ENCODE measurements at regions not wholly inside any gene's neighbourhood (a gene's known extent, or its start where the extent isn't known, plus 50 kb on each side); places are given as distances from the start of the nearest gene placed in this dataset.

DNA sequence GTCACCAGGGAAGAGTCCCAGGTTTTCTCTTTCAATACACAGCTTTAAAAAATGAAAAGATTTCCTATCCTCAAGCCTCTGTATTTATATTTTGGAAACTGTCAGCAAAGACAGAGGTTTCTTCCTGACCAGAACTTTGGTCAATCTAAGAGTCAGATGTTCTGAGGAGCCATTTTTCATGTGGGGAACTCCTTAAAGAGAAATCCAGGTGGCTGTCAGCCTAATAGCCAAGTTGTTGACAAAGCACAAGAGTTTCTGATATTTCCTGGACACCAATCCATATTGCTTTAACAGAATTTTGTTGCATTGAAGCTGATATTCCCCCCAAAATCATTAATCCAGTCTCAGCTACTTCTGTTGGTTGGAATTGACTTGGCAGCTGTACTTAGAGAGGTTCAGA, 318.6 kb upstream of the NFIA start:
- DNase-seq (ENCODE audit: low spot score in 2 of 2) = no peak
- H3K4me1 ChIP-seq = no peaks in the 10 kb centered on the region
- no peak overlapping the region for H3K27ac ChIP-seq
- H3K4me3 ChIP-seq = no peak overlapping the region
- no peaks in the 10 kb centered on the region for H3K36me3 ChIP-seq
- intact Hi-C loops (cut with DNase I; ENCODE audit: low total_unique reads) = no loop called here
- TF ChIP-seq POLR2A (IDR thresholded peaks at IDR 0.05) (no peak), POLR2AphosphoS5 (IDR thresholded peaks at IDR 0.05) (no peak)
- TF ChIP-seq, protein P1, sequence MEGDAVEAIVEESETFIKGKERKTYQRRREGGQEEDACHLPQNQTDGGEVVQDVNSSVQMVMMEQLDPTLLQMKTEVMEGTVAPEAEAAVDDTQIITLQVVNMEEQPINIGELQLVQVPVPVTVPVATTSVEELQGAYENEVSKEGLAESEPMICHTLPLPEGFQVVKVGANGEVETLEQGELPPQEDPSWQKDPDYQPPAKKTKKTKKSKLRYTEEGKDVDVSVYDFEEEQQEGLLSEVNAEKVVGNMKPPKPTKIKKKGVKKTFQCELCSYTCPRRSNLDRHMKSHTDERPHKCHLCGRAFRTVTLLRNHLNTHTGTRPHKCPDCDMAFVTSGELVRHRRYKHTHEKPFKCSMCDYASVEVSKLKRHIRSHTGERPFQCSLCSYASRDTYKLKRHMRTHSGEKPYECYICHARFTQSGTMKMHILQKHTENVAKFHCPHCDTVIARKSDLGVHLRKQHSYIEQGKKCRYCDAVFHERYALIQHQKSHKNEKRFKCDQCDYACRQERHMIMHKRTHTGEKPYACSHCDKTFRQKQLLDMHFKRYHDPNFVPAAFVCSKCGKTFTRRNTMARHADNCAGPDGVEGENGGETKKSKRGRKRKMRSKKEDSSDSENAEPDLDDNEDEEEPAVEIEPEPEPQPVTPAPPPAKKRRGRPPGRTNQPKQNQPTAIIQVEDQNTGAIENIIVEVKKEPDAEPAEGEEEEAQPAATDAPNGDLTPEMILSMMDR (IDR thresholded peaks at IDR 0.05) = no peak
- H3K9me3 ChIP-seq = no peaks in the 10 kb centered on the region
- no peaks in the 10 kb centered on the region for H3K27me3 ChIP-seq

DNA sequence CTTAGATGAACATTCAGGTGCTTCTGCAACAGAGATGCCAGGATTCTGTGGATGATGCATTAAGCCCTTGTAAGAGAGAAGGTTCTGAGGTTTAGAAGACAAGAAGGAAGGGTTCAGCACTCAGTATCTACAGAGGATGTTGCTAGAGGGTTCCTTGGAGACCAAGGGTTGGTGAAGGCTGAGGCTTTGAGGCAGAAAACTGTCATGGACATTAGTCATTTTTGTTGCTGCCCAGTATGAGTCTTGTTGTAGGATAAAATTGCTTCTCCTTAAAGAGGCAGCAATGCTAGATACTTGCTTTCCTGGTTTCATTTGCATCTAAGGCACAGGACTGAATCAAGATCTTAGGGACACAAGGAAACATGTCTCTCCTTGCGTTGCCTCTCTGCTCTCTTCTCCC, 319.4 kb upstream of the NFIA start:
- Histone ChIP-seq H3K4me1 (no peaks in the 10 kb centered on the region), H3K9me3 (no peaks in the 10 kb centered on the region), H3K36me3 (no peaks in the 10 kb centered on the region), H3K4me3 (no peak overlapping the region), H3K27me3 (no peaks in the 10 kb centered on the region), H3K27ac (no peak overlapping the region)
- no peak for DNase-seq (ENCODE audit: low spot score in 2 of 2)
- intact Hi-C loops (cut with DNase I; ENCODE audit: low total_unique reads) = no loop called here
- TF ChIP-seq POLR2AphosphoS5 (IDR thresholded peaks at IDR 0.05) = no peak
- no peak for TF ChIP-seq POLR2A (IDR thresholded peaks at IDR 0.05)
- TF ChIP-seq, protein P1 (IDR thresholded peaks at IDR 0.05) = no peak

DNA sequence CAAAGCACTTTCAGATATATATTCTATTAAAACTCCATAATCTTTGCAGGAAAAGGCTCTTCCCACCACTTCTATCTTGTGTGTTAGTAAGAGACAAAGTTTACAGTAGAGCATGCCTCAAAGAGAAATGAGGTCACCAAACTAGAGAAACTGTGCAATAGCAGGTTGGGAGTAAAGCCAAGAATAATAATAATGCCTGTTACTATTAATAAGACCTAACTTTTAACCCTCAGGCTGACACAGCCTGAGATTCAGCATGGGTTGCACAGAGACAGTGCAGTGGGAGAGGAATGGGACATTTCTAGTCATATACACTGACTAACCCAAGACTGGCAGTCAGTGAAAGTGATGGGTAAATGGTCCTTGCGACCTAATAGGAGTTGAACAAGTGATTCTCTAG, 320.2 kb upstream of the NFIA start:
- intact Hi-C loops (cut with DNase I; ENCODE audit: low total_unique reads) = no loop called here
- no peak for DNase-seq (ENCODE audit: low spot score in 2 of 2)
- Histone ChIP-seq H3K9me3 (no peaks in the 10 kb centered on the region), H3K4me1 (no peaks in the 10 kb centered on the region), H3K4me3 (no peak overlapping the region), H3K27ac (no peak overlapping the region), H3K36me3 (no peaks in the 10 kb centered on the region), H3K27me3 (no peaks in the 10 kb centered on the region)
- TF ChIP-seq, protein P1 (IDR thresholded peaks at IDR 0.05) = no peak
- TF ChIP-seq POLR2A (IDR thresholded peaks at IDR 0.05) (no peak), POLR2AphosphoS5 (IDR thresholded peaks at IDR 0.05) (no peak)

DNA sequence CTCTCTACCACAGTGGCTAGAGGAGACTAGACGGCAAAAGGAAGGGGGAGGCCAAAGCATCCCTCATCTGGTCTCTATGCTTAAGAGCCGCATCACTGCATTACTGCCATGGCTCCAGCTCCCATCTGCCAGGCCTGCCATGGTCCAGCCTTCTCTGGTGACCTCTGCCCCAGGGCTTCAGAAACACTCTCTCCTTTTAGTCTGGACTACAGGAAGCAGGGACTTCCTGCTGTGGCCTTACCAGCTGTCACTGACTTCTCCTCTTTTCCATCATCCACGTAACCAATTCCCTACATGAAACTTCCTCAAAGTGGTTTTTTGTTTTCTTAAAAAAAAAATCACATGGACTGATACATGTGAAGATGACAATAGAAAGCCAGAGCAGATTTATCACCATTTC, 323.1 kb upstream of the NFIA start:
- Histone ChIP-seq H3K36me3 (no peaks in the 10 kb centered on the region), H3K4me1 (no peaks in the 10 kb centered on the region), H3K4me3 (no peak overlapping the region), H3K27ac (no peak overlapping the region), H3K9me3 (no peaks in the 10 kb centered on the region), H3K27me3 (no peaks in the 10 kb centered on the region)
- TF ChIP-seq, protein P1 (IDR thresholded peaks at IDR 0.05) = no peak
- TF ChIP-seq POLR2A (IDR thresholded peaks at IDR 0.05) (no peak), POLR2AphosphoS5 (IDR thresholded peaks at IDR 0.05) (no peak)
- intact Hi-C loops (cut with DNase I; ENCODE audit: low total_unique reads) = no loop called here
- DNase-seq (ENCODE audit: low spot score in 2 of 2) = no peak

DNA sequence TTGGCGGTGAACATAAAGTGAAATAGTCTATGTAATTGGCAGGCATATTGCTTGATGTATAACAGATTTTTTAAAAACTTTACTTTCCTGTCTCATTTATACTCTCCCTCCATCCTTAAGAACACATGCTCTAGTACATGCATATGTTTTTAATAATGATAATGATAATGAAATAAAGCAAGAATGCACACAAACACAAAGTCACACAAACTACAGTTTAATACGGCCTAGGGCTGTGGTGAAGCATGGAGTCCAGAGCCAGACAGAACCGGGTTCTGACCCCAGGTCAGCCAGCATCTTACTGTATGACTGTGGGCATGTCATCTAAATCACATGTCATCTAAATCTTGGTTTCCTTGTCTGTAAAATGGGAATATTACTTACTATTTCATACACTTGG, 324.9 kb upstream of the NFIA start:
- no peaks in the 10 kb centered on the region for H3K27me3 ChIP-seq
- H3K4me3 ChIP-seq = no peak overlapping the region
- no peaks in the 10 kb centered on the region for H3K9me3 ChIP-seq
- no peaks in the 10 kb centered on the region for H3K4me1 ChIP-seq
- TF ChIP-seq POLR2AphosphoS5 (IDR thresholded peaks at IDR 0.05) = no peak
- TF ChIP-seq, protein P1 (IDR thresholded peaks at IDR 0.05) = no peak
- no peak for TF ChIP-seq POLR2A (IDR thresholded peaks at IDR 0.05)
- H3K36me3 ChIP-seq = no peaks in the 10 kb centered on the region
- H3K27ac ChIP-seq = no peak overlapping the region
- intact Hi-C loops (cut with DNase I; ENCODE audit: low total_unique reads) = no loop called here
- DNase-seq (ENCODE audit: low spot score in 2 of 2) = no peak

Measured in breast epithelium (tissue), 4 donors.